Mesendoderm (in vitro differentiated cells): ENCODE measurements at regions not wholly inside any gene's neighbourhood (a gene's known extent, or its start where the extent isn't known, plus 50 kb on each side); places are given as distances from the start of the nearest gene placed in this dataset.
A peak's percentile ranks its signal among the peaks of the same experiment; 100 is the strongest.

Experiments
- DNase-seq: peaks from one replicate; pipeline ENCODE4 v3.0.0; 2013
- H2AK5ac ChIP-seq: 2 replicates; pipeline ENCODE4 v1.6.1; 2013; ENCODE audit warnings: low read length, inconsistent platforms
- H2BK120ac ChIP-seq: 2 replicates; pipeline ENCODE4 v1.6.1; 2013; ENCODE audit warnings: low read depth, mild to moderate bottlenecking, low read length, moderate library complexity, mixed read lengths
- H2BK15ac ChIP-seq: replicated peaks from 2 replicates; pipeline ENCODE4 v1.6.1; 2013; ENCODE audit warnings: low read depth, mild to moderate bottlenecking, moderate library complexity
- H2BK5ac ChIP-seq: 2 replicates; pipeline ENCODE4 v1.6.1; 2013; ENCODE audit warnings: low read length, inconsistent platforms
- H3K18ac ChIP-seq: 2 replicates; pipeline ENCODE4 v1.6.1; 2013; ENCODE audit warnings: mild to moderate bottlenecking, low read length, mixed read lengths
- H3K23ac ChIP-seq: one replicate; pipeline ENCODE4 v1.6.1; 2013; ENCODE audit warnings: low read length
- H3K27ac ChIP-seq: 2 replicates; pipeline ENCODE4 v1.5.1; 2013; ENCODE audit warnings: low read depth, mild to moderate bottlenecking, inconsistent platforms, low read length, moderate library complexity
- H3K27me3 ChIP-seq: 2 replicates; pipeline ENCODE4 v1.6.1; 2013; ENCODE audit warnings: low read length, control low read depth, mild to moderate bottlenecking, inconsistent platforms; ENCODE audit not compliant: insufficient read depth, poor library complexity
- H3K36me3 ChIP-seq: 2 replicates; pipeline ENCODE4 v1.6.1; 2013; ENCODE audit warnings: low read length, inconsistent platforms; ENCODE audit not compliant: control insufficient read depth, insufficient read depth
- H3K4ac ChIP-seq: one replicate; pipeline ENCODE4 v1.6.1; 2013; ENCODE audit warnings: low read depth, mild to moderate bottlenecking, low read length, moderate library complexity
- H3K4me1 ChIP-seq: 2 replicates; pipeline ENCODE4 v1.6.1; 2013; ENCODE audit warnings: low read depth, low read length, inconsistent platforms; ENCODE audit not compliant: control insufficient read depth
- H3K4me2 ChIP-seq: 2 replicates; pipeline ENCODE4 v1.6.1; 2013; ENCODE audit warnings: low read length
- H3K4me3 ChIP-seq: 2 replicates; pipeline ENCODE4 v1.5.1; 2013; ENCODE audit warnings: mild to moderate bottlenecking, low read length
- H3K56ac ChIP-seq: one replicate; pipeline ENCODE4 v1.6.1; 2013; ENCODE audit warnings: low read length
- H3K79me1 ChIP-seq: 2 replicates; pipeline ENCODE4 v1.6.1; 2013; ENCODE audit warnings: low read length, inconsistent platforms
- H3K79me2 ChIP-seq: 2 replicates; pipeline ENCODE4 v1.6.1; 2013; ENCODE audit warnings: mild to moderate bottlenecking, low read length; ENCODE audit not compliant: control insufficient read depth, insufficient read depth
- H3K9ac ChIP-seq: 2 replicates; pipeline ENCODE4 v1.6.1; 2013; ENCODE audit warnings: low read length, inconsistent platforms
- H4K5ac ChIP-seq: one replicate; pipeline ENCODE4 v1.6.1; 2013; ENCODE audit warnings: low read length
- H4K8ac ChIP-seq: one replicate; pipeline ENCODE4 v1.6.1; 2013; ENCODE audit warnings: low read depth, mild to moderate bottlenecking, control low read depth, low read length, moderate library complexity
- WGBS: extraction: QIAGEN DNeasy Blood & Tissue Kit; methylation state at CpG from one replicate; pipeline ENCODE4 v1.1.7; 2013; ENCODE audit warnings: low lambda C conversion rate, missing lambda C conversion rate; ENCODE audit not compliant: insufficient coverage; ENCODE audit errors: extremely low coverage; 5-methylcytosine and 5-hydroxymethylcytosine counted together

DNA sequence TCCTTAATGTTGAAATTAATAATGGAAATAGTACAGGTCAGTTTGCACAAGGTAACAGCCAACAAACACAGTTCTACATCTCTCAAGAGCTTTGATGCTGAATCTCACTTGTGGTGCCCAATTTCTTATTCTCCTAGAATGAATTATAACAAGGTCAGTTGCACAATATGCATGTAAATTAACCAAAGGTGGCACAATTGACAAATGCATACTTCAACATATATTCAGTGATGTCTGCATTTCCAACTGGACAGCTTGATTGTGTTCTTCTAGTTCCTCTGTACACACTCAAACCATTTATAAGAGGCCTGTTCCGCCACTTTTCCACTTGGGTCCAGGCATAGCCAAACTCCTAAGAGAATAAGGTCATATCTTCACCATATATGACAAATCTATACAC is 210.3 kb upstream of the EPHA5 start:
- Histone ChIP-seq H3K23ac (no peak overlapping the region), H3K9ac (no peak overlapping the region), H3K4me1 (no peaks in the 10 kb centered on the region), H4K5ac (no peak overlapping the region), H3K4me2 (no peak overlapping the region), H3K79me2 (no peaks in the 10 kb centered on the region), H2AK5ac (no peak overlapping the region), H3K27ac (no peak overlapping the region), H3K18ac (no peak overlapping the region), H3K79me1 (no peaks in the 10 kb centered on the region), H2BK5ac (no peak overlapping the region), H2BK120ac (no peak overlapping the region), H2BK15ac (no peak overlapping the region), H3K4ac (no peak overlapping the region), H3K56ac (no peak overlapping the region), H4K8ac (no peak overlapping the region), H3K36me3 (no peaks in the 10 kb centered on the region), H3K27me3 (no peaks in the 10 kb centered on the region), H3K4me3 (no peak overlapping the region)
- no peak for DNase-seq
- WGBS = no CpG with 5 or more reads among the region's 1 CpG

- Histone ChIP-seq H3K27ac (no peak overlapping the region), H2AK5ac (no peak overlapping the region), H3K18ac (no peak overlapping the region), H2BK15ac (no peak overlapping the region), H3K23ac (no peak overlapping the region), H3K4ac (no peak overlapping the region), H4K8ac (no peak overlapping the region), H3K9ac (no peak overlapping the region), H3K4me2 (no peak overlapping the region), H4K5ac (no peak overlapping the region), H3K4me1 (no peaks in the 10 kb centered on the region), H3K56ac (no peak overlapping the region), H2BK120ac (no peak overlapping the region), H3K27me3 (no peaks in the 10 kb centered on the region), H3K79me2 (no peaks in the 10 kb centered on the region), H3K36me3 (no peaks in the 10 kb centered on the region), H3K79me1 (no peaks in the 10 kb centered on the region), H2BK5ac (no peak overlapping the region), H3K4me3 (no peak overlapping the region)
- DNase-seq = peak; percentile 30
- no CpG with 5 or more reads among the region's 4 CpGs for WGBS
Observed at GRCh38 chr4:65868096-65868824, 198.0 kb upstream of the EPHA5 start.

DNA sequence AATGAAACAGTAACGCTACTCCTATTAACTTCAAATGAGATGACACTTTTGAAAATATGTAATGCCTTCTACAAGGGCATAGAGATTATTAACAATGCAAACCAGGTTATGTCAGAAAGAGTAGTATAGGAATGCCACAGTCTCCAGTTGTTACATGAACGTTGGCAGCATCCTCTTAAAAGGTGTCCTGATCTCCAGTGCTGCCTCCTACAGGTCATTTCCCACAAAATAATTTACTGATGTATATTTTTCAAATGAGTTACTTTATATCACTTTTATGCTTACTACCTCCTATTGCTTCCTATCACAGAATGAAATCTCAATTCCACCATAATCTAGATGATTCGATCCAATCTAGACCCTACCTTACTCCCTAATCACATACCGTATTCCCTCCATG is 195.2 kb upstream of the EPHA5 start:
- Histone ChIP-seq H2BK15ac (no peak overlapping the region), H3K79me2 (no peaks in the 10 kb centered on the region), H2BK120ac (no peak overlapping the region), H3K23ac (no peak overlapping the region), H3K4me1 (no peaks in the 10 kb centered on the region), H3K27me3 (no peaks in the 10 kb centered on the region), H3K4me3 (no peak overlapping the region), H4K5ac (no peak overlapping the region), H3K4ac (no peak overlapping the region), H3K27ac (no peak overlapping the region), H3K56ac (no peak overlapping the region), H3K79me1 (no peaks in the 10 kb centered on the region), H2BK5ac (no peak overlapping the region), H3K9ac (no peak overlapping the region), H2AK5ac (no peak overlapping the region), H3K36me3 (no peaks in the 10 kb centered on the region), H3K18ac (no peak overlapping the region), H4K8ac (no peak overlapping the region), H3K4me2 (no peak overlapping the region)
- no CpG with 5 or more reads among the region's 4 CpGs for WGBS
- peak; percentile 40 for DNase-seq

DNA sequence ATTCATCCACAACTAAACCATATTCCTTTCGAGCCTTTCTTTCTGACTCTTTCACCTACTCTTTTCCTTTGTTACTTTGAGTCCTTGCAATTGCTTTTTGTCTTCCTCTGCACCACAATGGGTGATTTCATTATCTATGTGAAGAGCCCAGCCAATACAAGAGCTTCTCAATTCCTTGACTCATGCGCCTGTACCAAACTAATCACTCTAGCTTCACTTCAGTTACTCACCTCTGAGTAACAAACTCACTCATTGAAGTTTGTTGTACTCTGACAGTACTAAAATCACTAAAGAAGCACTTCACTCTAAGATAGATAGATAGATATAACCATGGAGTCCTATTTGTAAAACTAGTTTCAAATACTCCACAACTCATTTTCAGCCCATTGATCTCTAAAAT is 191.7 kb upstream of the EPHA5 start:
- DNase-seq = no peak
- no peak overlapping the region for H4K5ac ChIP-seq
- WGBS = no CpG with 5 or more reads among the region's 2 CpGs
- no peak overlapping the region for H3K27ac ChIP-seq
- no peak overlapping the region for H2BK120ac ChIP-seq
- H3K4ac ChIP-seq = no peak overlapping the region
- no peak overlapping the region for H4K8ac ChIP-seq
- no peak overlapping the region for H3K4me2 ChIP-seq
- H3K9ac ChIP-seq = no peak overlapping the region
- no peak overlapping the region for H2BK15ac ChIP-seq
- H3K4me1 ChIP-seq = no peaks in the 10 kb centered on the region
- no peak overlapping the region for H3K23ac ChIP-seq
- H3K18ac ChIP-seq = no peak overlapping the region
- no peak overlapping the region for H3K4me3 ChIP-seq
- H3K56ac ChIP-seq = no peak overlapping the region
- no peak overlapping the region for H2AK5ac ChIP-seq
- H2BK5ac ChIP-seq = no peak overlapping the region
- no peaks in the 10 kb centered on the region for H3K79me2 ChIP-seq
- H3K27me3 ChIP-seq = no peaks in the 10 kb centered on the region
- no peaks in the 10 kb centered on the region for H3K79me1 ChIP-seq
- no peaks in the 10 kb centered on the region for H3K36me3 ChIP-seq

GRCh38 chr4:65845199-65845773 is 175.0 kb upstream of the EPHA5 start:
- Histone ChIP-seq H2BK5ac (no peak overlapping the region), H3K18ac (no peak overlapping the region), H2BK120ac (no peak overlapping the region), H2BK15ac (no peak overlapping the region), H3K4me1 (no peaks in the 10 kb centered on the region), H4K5ac (no peak overlapping the region), H3K4me2 (no peak overlapping the region), H3K23ac (no peak overlapping the region), H3K79me2 (no peaks in the 10 kb centered on the region), H2AK5ac (no peak overlapping the region), H3K4ac (no peak overlapping the region), H3K4me3 (no peak overlapping the region), H3K36me3 (no peaks in the 10 kb centered on the region), H3K79me1 (no peaks in the 10 kb centered on the region), H4K8ac (no peak overlapping the region), H3K9ac (no peak overlapping the region), H3K27me3 (no peaks in the 10 kb centered on the region), H3K27ac (no peak overlapping the region), H3K56ac (no peak overlapping the region)
- WGBS = no CpG with 5 or more reads among the region's 4 CpGs
- DNase-seq = no peak
